Endodermal cell (in vitro differentiated cells): ENCODE measurements at regions not wholly inside any gene's neighbourhood (a gene's known extent, or its start where the extent isn't known, plus 50 kb on each side); places are given as distances from the start of the nearest gene placed in this dataset.

Source experiments
- DNase-seq: peaks from one replicate; pipeline ENCODE4 v3.0.0-alpha.2; 2017
- H3K27ac ChIP-seq: 2 replicates; pipeline ENCODE4 v1.5.1; 2013; ENCODE audit warnings: mild to moderate bottlenecking, low read depth, low read length, moderate library complexity
- H3K27me3 ChIP-seq: 2 replicates; pipeline ENCODE4 v1.6.1; 2013; ENCODE audit warnings: mild to moderate bottlenecking, low read length, moderate library complexity; ENCODE audit not compliant: insufficient read depth, control insufficient read depth, poor library complexity, severe bottlenecking
- H3K36me3 ChIP-seq: 2 replicates; pipeline ENCODE4 v1.7.0; 2013; ENCODE audit warnings: mild to moderate bottlenecking, low read length, moderate library complexity; ENCODE audit not compliant: control insufficient read depth, insufficient read depth
- H3K4me1 ChIP-seq: one replicate; pipeline ENCODE4 v1.7.0; 2013; ENCODE audit warnings: low read length; ENCODE audit not compliant: control insufficient read depth, insufficient read depth
- H3K4me3 ChIP-seq: 2 replicates; pipeline ENCODE4 v1.5.1; 2013; ENCODE audit warnings: mild to moderate bottlenecking, low read length, moderate library complexity
- H3K9ac ChIP-seq: 2 replicates; pipeline ENCODE4 v1.6.1; 2013; ENCODE audit warnings: mild to moderate bottlenecking, low read length, moderate library complexity; ENCODE audit not compliant: poor library complexity, severe bottlenecking; ENCODE audit errors: extremely low read depth
- H3K9me3 ChIP-seq: 2 replicates; pipeline ENCODE4 v1.6.1; 2013; ENCODE audit warnings: mild to moderate bottlenecking, low read length, moderate library complexity; ENCODE audit not compliant: control insufficient read depth
- H3K27ac Mint-ChIP-seq: 2 replicates; pipeline ENCODE4 v1.8.0; 2020; ENCODE audit warnings: mixed read lengths
- H3K27me3 Mint-ChIP-seq: 2 replicates; pipeline ENCODE4 v1.8.0; 2021; ENCODE audit warnings: mild to moderate bottlenecking, mixed read lengths; ENCODE audit not compliant: insufficient read depth
- H3K36me3 Mint-ChIP-seq: 2 replicates; pipeline ENCODE4 v1.8.0; 2020; ENCODE audit warnings: low read depth, mixed read lengths
- H3K4me1 Mint-ChIP-seq: 2 replicates; pipeline ENCODE4 v1.8.0; 2020; ENCODE audit warnings: mixed read lengths
- H3K4me3 Mint-ChIP-seq: 2 replicates; pipeline ENCODE4 v1.8.0; 2020; ENCODE audit warnings: mild to moderate bottlenecking, moderate library complexity, mixed read lengths
- H3K9me3 Mint-ChIP-seq: 2 replicates; pipeline ENCODE4 v1.8.0; 2020; ENCODE audit warnings: mild to moderate bottlenecking, mixed read lengths
- WGBS, 2 experiments: methylation state at CpG; one replicate each; pipeline versions ENCODE4 v1.1.5 to v1.1.7; 2013; ENCODE audit warnings: missing lambda C conversion rate in 2 of 2, mixed read lengths in 1 of 2; ENCODE audit not compliant: insufficient coverage in 1 of 2, insufficient read length in 1 of 2; 5-methylcytosine and 5-hydroxymethylcytosine counted together
- TF ChIP-seq, protein P1 (sequence below): fragments of 200-600 bp; sonication (generic); conservative IDR thresholded peaks from 2 replicates; pipeline ENCODE4 v1.5.0; 2021; ENCODE audit warnings: antibody characterized with exemption, mild to moderate bottlenecking

DNA sequence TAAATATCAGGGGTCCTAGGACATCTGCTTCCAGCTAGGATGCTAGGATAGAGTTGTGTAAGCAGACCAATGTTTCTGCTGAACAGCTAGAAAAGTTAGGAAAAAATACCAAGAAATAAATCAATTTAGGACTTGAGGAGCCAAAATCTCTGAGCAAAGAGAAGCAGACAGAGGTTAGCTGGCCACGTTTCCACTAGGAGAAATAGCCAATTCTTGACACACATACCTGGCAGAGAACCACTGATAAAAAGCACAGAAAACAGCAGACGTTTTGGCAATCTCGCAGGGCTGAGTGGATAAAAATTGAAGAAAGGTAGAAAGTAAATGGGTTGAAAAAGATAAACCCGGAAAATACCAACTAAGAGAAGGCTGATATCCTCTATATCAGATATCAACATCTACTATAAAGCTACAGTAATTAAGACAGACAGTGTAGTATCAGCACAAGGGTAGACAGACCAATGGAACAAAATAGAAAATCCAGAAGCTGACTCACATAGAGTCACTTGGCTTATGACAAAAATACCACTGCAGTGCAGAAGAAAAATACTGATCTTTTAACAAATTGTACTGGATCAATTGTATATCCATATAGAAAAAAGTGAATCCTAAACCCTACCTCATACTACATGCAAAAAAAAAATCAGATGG is 306.1 kb upstream of the KLHL29 start:
- Histone ChIP-seq H3K36me3 (no peaks in the 10 kb centered on the region), H3K4me3 (no peak overlapping the region), H3K9me3 (no peaks in the 10 kb centered on the region), H3K27ac (no peak overlapping the region), H3K4me1 (no peaks in the 10 kb centered on the region), H3K27me3 (peaks cover 10% of the 10 kb centered on the region), H3K9ac (no peak overlapping the region)
- H3K36me3 Mint-ChIP-seq, result no peaks in the 10 kb centered on the region
- no peaks in the 10 kb centered on the region for H3K4me1 Mint-ChIP-seq
- TF ChIP-seq, protein P1, sequence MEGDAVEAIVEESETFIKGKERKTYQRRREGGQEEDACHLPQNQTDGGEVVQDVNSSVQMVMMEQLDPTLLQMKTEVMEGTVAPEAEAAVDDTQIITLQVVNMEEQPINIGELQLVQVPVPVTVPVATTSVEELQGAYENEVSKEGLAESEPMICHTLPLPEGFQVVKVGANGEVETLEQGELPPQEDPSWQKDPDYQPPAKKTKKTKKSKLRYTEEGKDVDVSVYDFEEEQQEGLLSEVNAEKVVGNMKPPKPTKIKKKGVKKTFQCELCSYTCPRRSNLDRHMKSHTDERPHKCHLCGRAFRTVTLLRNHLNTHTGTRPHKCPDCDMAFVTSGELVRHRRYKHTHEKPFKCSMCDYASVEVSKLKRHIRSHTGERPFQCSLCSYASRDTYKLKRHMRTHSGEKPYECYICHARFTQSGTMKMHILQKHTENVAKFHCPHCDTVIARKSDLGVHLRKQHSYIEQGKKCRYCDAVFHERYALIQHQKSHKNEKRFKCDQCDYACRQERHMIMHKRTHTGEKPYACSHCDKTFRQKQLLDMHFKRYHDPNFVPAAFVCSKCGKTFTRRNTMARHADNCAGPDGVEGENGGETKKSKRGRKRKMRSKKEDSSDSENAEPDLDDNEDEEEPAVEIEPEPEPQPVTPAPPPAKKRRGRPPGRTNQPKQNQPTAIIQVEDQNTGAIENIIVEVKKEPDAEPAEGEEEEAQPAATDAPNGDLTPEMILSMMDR, result no peak
- H3K9me3 Mint-ChIP-seq, result no peaks in the 10 kb centered on the region
- peaks cover 1% of the 10 kb centered on the region for H3K27me3 Mint-ChIP-seq
- DNase-seq, result no peak
- no peak overlapping the region for H3K4me3 Mint-ChIP-seq
- H3K27ac Mint-ChIP-seq, result no peak overlapping the region
- 82 to 100% methylated on average over 1 to 3 of the region's 4 CpGs for WGBS, 2 experiments

DNA sequence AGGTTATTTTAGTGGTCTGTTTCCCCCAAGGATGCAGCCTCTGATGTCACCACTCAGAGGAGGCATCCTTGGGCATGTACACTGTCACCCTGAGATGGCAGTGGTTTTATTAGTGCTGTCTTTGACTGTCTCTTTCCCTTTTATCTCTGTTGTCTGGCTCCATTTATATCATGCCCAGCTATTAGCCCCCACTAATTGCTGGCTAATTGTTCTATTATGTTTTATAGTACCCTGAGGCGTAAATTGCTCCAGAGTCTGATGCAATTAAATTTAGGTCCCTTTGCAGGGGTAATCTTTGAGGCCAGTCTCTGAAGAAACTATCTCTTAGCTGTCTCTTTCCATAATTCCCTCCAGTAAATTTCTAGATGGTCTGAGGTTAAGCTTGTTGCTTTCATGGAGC is 301.0 kb upstream of the KLHL29 start:
- H3K4me1 Mint-ChIP-seq, result no peaks in the 10 kb centered on the region
- Histone ChIP-seq H3K9me3 (no peaks in the 10 kb centered on the region), H3K4me1 (no peaks in the 10 kb centered on the region), H3K4me3 (no peak overlapping the region), H3K9ac (no peak overlapping the region), H3K27me3 (no peaks in the 10 kb centered on the region), H3K27ac (no peak overlapping the region), H3K36me3 (no peaks in the 10 kb centered on the region)
- H3K4me3 Mint-ChIP-seq, result no peak overlapping the region
- TF ChIP-seq, protein P1, result no peak
- H3K9me3 Mint-ChIP-seq, result peaks cover 15% of the 10 kb centered on the region
- no peaks in the 10 kb centered on the region for H3K27me3 Mint-ChIP-seq
- no peak overlapping the region for H3K27ac Mint-ChIP-seq
- WGBS, 2 experiments, result 100% methylated on average over 1 of the region's 1 CpG; no CpG with 5 or more reads in 1 of the 2 experiments
- DNase-seq, result no peak
- no peaks in the 10 kb centered on the region for H3K36me3 Mint-ChIP-seq

DNA sequence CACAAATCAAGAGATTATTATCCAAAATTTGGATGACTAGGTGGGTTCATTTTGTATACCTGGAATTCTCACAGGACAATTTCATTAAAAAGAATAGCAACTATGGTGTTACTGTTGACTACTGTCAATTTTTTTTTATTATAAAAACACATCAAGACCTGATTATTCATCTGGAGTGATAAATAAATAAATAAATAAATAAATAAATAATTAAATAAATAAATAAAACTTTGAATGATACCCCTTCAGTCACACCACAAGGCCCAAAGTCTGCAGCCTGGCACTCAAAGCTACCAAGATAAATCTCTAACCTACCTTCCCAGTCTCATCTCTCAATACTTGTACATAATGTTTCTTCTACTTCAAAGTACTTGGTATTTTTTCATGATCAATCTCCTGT is 294.0 kb upstream of the KLHL29 start:
- TF ChIP-seq, protein P1, result no peak
- no peak for DNase-seq
- no peak overlapping the region for H3K27ac Mint-ChIP-seq

More for the DNA sequence above, 294.0 kb upstream of the KLHL29 start:
- peaks cover 26% of the 10 kb centered on the region for H3K9me3 Mint-ChIP-seq
- H3K4me1 Mint-ChIP-seq, result no peaks in the 10 kb centered on the region
- no peak overlapping the region for H3K4me3 ChIP-seq
- no peak overlapping the region for H3K9ac ChIP-seq
- no peak overlapping the region for H3K27ac ChIP-seq
- H3K4me1 ChIP-seq, result no peaks in the 10 kb centered on the region
- H3K9me3 ChIP-seq, result no peaks in the 10 kb centered on the region
- H3K36me3 Mint-ChIP-seq, result no peaks in the 10 kb centered on the region
- no peaks in the 10 kb centered on the region for H3K27me3 Mint-ChIP-seq
- no peaks in the 10 kb centered on the region for H3K27me3 ChIP-seq
- no peak overlapping the region for H3K4me3 Mint-ChIP-seq
- no peaks in the 10 kb centered on the region for H3K36me3 ChIP-seq
